SK-N-MC (cell line): ENCODE measurements at regions not wholly inside any gene's neighbourhood (a gene's known extent, or its start where the extent isn't known, plus 50 kb on each side); places are given as distances from the start of the nearest gene placed in this dataset.

ENCODE experiments used
- EZH2 ChIP-seq: fragments of 200-600 bp; sonication (generic); IDR thresholded peaks from one replicate; pipeline ENCODE4 v1.6.1; 2017; ENCODE audit warnings: antibody characterized with exemption
- FOXP2 ChIP-seq: optimal IDR thresholded peaks from 2 replicates; pipeline ENCODE3; 2011; ENCODE audit warnings: mild to moderate bottlenecking, moderate library complexity; ENCODE audit not compliant: insufficient read depth; ENCODE audit errors: extremely low read length, control extremely low read depth
- POLR2AphosphoS5 ChIP-seq: IDR thresholded peaks from 2 replicates; pipeline ENCODE4 v1.6.1; 2012; ENCODE audit warnings: mild to moderate bottlenecking, low read depth, low read length, borderline replicate concordance

GRCh38 chr3:118675305-118675704 lies 359.3 kb downstream of the IGSF11 start:
- no peak for TF ChIP-seq EZH2
- no peak for TF ChIP-seq POLR2AphosphoS5
- TF ChIP-seq FOXP2: no peak
